SH-SY5Y (cell line): ENCODE measurements at regions not wholly inside any gene's neighbourhood (a gene's known extent, or its start where the extent isn't known, plus 50 kb on each side); places are given as distances from the start of the nearest gene placed in this dataset.

Experiments used
- GATA2 ChIP-seq: IDR thresholded peaks from 2 replicates; pipeline ENCODE4 v1.6.1; 2011; ENCODE audit warnings: mild to moderate bottlenecking, low read depth, low read length
- GATA3 ChIP-seq: IDR thresholded peaks from 2 replicates; pipeline ENCODE4 v1.6.1; 2011; ENCODE audit warnings: low read depth, mild to moderate bottlenecking, low read length, moderate library complexity

DNA sequence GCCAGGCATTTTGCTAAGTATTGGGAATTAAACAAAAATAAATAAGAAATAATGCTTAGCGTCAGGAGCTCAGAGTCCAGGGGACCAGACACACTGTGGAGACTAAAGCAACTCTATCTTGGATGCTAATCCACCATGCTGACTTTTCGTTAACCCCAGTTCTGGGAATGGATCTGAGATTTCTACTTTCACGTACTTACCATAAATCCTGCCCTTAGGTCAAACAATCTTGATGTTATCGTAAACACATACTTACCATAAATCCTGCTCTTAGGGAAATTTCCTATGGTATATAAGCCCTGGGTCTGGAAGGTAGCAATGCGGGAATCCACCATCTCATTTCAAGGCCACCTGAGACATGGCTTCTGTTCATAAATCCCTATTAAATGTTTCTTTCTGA lies 204.5 kb upstream of the IGFBP7 start:
- TF ChIP-seq GATA2 (no peak), GATA3 (no peak)
